Epithelial cell of esophagus (primary cell): ENCODE measurements at regions not wholly inside any gene's neighbourhood (a gene's known extent, or its start where the extent isn't known, plus 50 kb on each side); places are given as distances from the start of the nearest gene placed in this dataset.
A peak's percentile ranks its signal among the peaks of the same experiment; 100 is the strongest.

Experiments used
- DNase-seq: peaks from one replicate; pipeline ENCODE4 v3.0.0; 2010; ENCODE audit warnings: low read depth
- H3K4me3 ChIP-seq: 2 replicates; pipeline ENCODE4 v1.5.1; 2011; ENCODE audit warnings: mild to moderate bottlenecking, low read length, control low read depth
- CTCF ChIP-seq: IDR thresholded peaks from 2 replicates; pipeline ENCODE4 v1.5.1; 2011; ENCODE audit warnings: low read depth, mild to moderate bottlenecking, low read length, control low read depth, inconsistent platforms; ENCODE audit not compliant: insufficient read depth; ENCODE audit errors: missing control alignments

- peak; percentile 89 for DNase-seq
- no peak overlapping the region for H3K4me3 ChIP-seq
- TF ChIP-seq CTCF = no peak
These were observed 209.1 kb upstream of the STARD13 start for GRCh38 chr13:33494596-33495204.

GRCh38 chr13:33496336-33496735, 210.8 kb upstream of the STARD13 start:
- DNase-seq = peak; percentile 67
- no peak for TF ChIP-seq CTCF
- H3K4me3 ChIP-seq = no peak overlapping the region

GRCh38 chr13:33497146-33497845, 211.7 kb upstream of the STARD13 start:
- DNase-seq = peak; percentile 37
- H3K4me3 ChIP-seq = no peak overlapping the region
- TF ChIP-seq CTCF = no peak

GRCh38 chr13:33508060-33508459, 222.5 kb upstream of the STARD13 start:
- no peak for TF ChIP-seq CTCF
- no peak for DNase-seq

GRCh38 chr13:33509642-33510229, 224.2 kb upstream of the STARD13 start:
- peak; percentile 34 for DNase-seq
- no peak overlapping the region for H3K4me3 ChIP-seq
- no peak for TF ChIP-seq CTCF

More at GRCh38 chr13:33508060-33508459, 222.5 kb upstream of the STARD13 start:
- H3K4me3 ChIP-seq = no peak overlapping the region

GRCh38 chr13:33510350-33510970, 224.9 kb upstream of the STARD13 start:
- no peak overlapping the region for H3K4me3 ChIP-seq
- TF ChIP-seq CTCF = no peak
- DNase-seq = no peak
